ENCODE measurements at regions not wholly inside any gene's neighbourhood (a gene's known extent, or its start where the extent isn't known, plus 50 kb on each side); places are given as distances from the start of the nearest gene placed in this dataset.

- TF ChIP-seq CTCF (conservative IDR thresholded peaks at IDR 0.05; ENCODE audit: low read depth in 2 of 2): no peak
- TF ChIP-seq ZNF114 (CRISPR knock-in tag; IDR thresholded peaks at IDR 0.05): no peak
- no peak for TF ChIP-seq STAT1 (IDR thresholded peaks at IDR 0.05; ENCODE audit: unreplicated experiment)
- no peak for TF ChIP-seq EZH2 (IDR thresholded peaks at IDR 0.05; ENCODE audit: low read depth, unreplicated experiment)
Observed at GRCh38 chr16:32116080-32116479, 137.0 kb upstream of the TP53TG3D start.

Data from GM23338 (cell line).